ENCODE measurements at regions not wholly inside any gene's neighbourhood (a gene's known extent, or its start where the extent isn't known, plus 50 kb on each side); places are given as distances from the start of the nearest gene placed in this dataset.

DNA sequence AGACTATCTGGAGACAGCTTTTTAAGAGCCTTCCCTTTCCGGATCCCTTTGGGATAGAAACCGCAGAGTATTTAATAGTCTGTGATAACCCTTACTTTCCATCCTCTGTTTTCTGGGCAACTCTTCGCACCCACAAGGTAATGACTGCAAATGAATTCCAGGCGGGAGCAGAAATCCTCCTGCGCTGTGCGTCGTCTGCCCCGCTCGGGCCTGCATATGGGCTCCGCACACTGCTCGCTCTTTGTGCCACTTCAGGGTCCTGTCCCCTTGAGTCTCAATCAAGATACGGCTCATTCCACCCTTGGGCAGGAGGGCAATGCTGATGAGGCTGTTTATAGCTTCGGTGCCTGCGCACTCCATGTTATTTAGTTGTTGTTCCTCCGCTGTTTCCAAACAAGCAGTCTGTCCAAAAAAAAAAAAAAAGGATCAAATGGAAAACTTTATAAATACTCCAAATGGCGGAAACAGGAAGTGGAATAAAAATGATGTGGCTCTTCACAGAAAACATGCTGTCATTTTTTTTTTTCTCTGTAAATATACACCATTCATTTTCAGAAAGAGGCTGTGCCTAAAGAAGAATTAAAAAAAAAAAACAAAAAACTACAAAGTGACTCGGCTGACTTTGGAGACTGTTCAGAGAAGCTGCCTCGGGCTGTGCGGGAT, 169.6 kb upstream of the GMDS start:
- no peak for DNase-seq

- no peak for DNase-seq
These were observed 167.3 kb upstream of the GMDS start for GRCh38 chr6:2412731-2413130.

DNA sequence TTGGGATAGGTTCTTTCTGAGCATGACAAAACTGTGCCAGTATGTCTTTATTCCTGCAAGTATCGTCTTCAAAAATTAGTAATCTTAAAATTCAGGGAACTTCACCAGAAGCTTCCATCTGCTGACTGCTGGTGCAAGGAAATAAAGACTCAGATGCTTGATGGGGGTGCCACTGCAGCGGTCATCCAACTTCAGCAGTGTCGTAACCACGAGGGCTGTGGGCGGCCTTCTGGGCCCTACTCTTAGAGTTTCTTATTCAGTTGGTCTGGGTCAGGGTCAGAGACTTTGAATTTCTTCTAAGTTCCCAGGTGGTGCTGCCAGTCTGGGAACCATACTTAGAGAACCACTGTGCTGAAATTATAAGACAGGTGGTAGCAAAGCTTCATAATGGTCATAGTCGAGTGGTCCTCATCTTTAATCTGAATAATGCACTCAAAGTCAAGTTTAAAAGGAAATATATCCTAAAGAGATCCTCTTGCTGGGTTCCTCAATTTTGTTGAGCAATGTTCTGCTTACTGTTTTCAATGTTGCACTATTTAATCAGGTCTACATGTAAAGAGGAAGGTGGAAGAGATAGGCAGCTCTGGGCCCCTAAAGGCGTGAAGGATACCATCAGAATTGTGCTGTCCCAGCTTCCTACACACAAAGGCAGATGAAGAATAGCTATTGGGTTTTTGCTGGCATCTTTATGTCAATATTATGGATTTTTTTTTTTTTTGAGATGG, 165.4 kb upstream of the GMDS start:
- no peak for DNase-seq

DNA sequence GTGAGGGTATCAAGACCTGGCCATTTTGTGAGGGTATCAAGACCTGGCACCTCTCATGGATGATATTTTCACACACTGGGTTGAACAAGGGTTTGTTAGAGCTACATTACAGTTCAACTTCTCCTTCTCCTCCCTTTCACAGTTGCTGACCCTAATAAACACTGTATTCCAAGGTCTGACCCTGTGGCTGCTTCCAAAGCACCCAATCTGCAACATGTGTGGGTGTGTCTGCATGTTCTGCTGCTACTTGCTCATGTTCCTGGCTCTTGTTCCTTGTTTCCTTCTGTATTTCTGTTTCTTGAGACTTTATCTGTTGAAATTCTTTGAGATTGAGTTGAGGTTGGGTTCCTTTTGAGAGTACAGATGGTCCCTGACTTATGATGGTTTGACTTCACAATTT, 162.1 kb upstream of the GMDS start:
- no peak for DNase-seq

GRCh38 chr6:2404211-2404929, 159.0 kb upstream of the GMDS start:
- no peak for DNase-seq

GRCh38 chr6:2403546-2403945, 158.1 kb upstream of the GMDS start:
- no peak for DNase-seq

- no peak for DNase-seq
These were observed 151.6 kb upstream of the GMDS start for GRCh38 chr6:2396846-2397630.

GRCh38 chr6:2396042-2396657, 150.7 kb upstream of the GMDS start:
- no peak for DNase-seq

DNA sequence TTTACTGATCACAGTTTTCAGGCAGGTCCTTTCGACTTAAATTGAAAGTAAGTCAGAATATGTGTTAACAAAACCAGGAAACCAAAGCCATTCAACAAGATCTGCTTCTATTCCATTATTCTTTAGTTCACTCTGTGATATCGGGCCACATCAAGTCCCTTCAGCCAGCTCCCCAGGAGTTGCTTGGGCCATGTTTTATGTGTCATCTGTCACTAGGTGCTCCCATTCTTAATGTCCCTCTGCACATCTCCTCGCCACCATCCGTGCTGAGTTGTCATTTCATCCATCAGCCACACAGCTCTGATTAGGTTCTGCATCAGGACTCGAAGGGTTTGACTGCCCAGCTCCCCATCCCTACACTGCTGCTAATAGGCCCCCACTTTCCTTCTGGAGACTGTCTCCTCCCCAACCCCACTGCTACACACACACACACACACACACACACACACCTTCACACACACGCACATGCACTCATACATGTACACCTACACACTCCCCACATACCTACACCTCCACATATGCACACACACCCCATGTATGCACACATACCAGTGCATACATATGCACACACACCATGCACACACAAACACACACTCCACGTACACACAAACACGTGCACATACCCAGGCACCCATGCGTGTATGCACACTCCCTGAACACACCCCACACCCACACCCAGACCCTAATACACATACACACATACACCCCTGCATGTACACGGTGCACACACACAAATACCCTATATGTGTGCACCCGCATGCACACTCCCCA, 143.3 kb upstream of the GMDS start:
- no peak for DNase-seq

DNA sequence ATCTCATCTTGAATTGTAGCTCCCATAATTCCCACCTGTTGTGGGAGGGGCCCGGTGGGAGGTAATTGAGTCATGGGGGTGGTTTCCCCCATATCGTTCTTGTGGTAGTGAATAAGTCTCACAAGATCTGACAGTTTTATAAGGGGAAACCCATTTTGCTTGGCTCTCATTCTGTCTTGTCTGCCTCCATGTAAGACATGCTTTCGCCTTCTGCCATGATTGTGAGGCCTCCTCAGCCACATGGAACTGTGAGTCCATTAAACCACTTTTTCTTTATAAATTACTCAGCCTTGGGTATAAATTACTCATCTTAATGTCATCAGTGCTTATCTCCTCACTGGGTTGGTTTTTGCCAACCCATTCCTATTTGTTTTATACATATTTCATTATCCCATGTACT, 142.0 kb upstream of the GMDS start:
- DNase-seq, result no peak

- no peak for DNase-seq
These were observed 140.1 kb upstream of the GMDS start for GRCh38 chr6:2385471-2385983.

DNA sequence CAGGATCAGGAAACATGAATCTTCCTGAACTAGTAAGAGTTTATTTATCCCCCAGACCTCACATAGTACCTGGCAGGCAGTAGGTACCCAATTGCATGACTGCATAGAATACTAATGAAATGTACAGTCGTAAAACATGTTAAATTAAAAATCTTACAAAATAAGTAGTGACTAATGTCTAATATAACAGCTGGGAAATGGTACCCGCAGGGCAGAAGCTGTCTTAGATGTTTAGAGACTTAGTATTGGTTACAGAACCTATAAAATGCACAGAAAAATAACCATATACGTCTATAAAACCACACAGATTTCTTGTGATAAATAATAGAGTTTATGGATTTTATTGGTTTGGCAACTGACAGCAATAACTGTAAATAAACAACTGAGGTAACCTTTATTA, 139.1 kb upstream of the GMDS start:
- no peak for DNase-seq

DNA sequence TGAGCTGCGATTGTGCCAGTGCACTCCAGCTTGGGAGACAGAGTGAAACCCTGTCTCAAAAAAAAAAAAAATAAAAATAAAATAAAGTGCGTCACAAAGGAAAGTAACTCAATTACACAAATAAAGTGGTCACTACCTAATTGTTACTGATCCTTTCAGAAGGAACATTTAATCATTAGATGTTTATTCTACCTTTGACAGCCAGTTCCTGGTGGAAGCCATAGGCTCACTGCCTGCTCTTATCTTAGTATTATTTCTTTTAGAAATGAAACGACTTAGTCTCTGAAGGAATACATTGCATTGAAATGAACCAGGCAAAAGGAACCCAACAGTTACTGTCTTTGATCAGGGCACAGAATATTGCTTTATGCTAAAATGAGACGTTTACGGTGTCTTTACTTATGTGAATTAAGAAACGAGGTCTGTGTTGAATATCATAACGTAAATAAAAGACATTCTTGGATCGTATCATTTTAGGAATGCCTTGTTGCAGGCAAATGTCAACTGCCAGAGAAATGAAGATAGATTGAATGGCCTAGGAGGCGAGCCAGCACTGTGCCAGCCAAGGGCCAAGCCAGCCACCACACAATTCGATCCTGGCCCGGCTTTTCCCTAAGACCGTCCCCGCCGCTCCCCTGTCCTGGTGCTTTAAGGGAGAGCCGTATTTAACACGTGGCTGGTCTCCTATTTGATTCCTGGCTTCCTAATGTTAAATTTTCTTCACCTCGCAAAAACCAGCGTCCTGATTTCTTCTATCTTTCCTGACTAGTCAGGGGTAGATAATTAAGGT, 136.7 kb upstream of the GMDS start:
- DNase-seq, result no peak

DNA sequence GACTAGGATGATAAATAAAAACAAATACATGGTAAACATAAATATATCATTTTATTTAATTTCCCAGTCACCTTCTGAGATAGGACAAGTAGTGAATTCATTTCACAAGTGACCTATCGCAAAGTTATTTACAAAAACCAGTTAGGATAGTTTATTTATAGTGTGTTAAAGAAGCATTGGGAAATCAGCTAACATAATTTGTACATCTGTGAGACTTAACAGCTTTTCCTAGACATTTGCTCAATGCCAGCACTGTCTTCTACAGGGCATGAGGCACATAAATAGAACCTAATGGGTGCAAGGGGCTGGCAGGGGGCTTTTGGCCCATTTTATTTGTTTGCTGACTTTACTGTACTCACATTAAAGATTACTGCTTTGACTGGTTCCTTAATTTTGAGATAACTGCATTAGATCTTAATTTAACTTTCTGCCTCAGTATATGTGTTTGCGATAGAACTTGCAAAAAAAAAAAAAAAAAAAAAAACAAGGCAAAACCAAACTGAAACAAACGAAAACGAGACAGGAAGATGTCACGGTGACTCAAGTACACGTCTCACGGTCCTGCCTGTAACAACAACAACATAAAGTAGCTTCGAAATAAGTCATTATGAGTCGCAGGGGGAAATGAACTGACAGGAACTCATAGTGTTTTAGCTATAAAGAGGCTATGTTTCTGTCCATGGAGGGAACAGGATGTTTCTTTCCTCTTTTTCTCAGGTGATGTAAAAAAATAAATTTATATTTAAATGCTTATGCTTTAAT, 133.7 kb upstream of the GMDS start:
- DNase-seq, result no peak

DNA sequence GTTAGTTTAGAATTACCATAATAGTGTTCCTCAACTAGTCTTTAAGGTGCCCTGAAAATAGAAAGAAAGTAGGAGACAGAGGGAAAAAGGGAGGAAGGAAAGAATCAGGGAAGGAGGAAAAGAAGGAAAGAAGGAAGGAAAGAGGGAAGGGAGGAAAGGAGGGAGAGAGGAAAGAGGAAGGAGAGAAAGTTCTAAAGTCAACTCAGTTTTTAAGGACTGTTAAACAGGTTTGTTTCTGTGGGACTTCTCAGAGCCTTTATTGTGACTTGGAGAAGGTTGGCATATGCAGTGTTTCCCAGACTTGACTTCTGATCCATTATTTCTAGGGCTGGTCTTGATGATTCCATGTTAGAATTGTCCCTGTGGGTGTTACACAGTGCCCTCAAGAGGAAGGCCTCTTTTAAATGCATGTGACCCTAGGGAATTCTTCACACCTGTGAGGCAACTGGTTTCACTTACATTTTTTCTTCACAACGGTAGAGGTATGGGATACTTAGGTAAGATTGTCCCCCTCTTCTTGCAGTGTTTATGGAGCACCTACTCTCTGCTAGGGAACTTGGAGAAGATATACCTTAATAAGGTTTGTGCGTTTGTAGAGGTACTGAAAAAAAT, 132.7 kb upstream of the GMDS start:
- DNase-seq, result no peak

- no peak for DNase-seq
These were observed 131.3 kb upstream of the GMDS start for GRCh38 chr6:2376429-2377355.

- DNase-seq, result no peak
These were observed 130.0 kb upstream of the GMDS start for GRCh38 chr6:2375443-2375842.

GRCh38 chr6:2369606-2370005, 124.2 kb upstream of the GMDS start:
- no peak for DNase-seq

- DNase-seq, result no peak
These were observed 117.8 kb upstream of the GMDS start for GRCh38 chr6:2363211-2363610.

All from bone marrow (tissue), 2 donors.